SK-N-SH treated with all-trans-retinoic acid at 6 μM for 48 hours (cell line): ENCODE measurements at regions not wholly inside any gene's neighbourhood (a gene's known extent, or its start where the extent isn't known, plus 50 kb on each side); places are given as distances from the start of the nearest gene placed in this dataset.

ENCODE experiments used
- ATAC-seq: fragments of 200-7000 bp; cut with Tn5 transposase; 3 replicates; pipeline ENCODE4 v1.9.1; 2020; ENCODE audit warnings: mild to moderate bottlenecking, moderate library complexity
- ARNTL ChIP-seq: fragments of 450-650 bp; formaldehyde crosslinking; IDR thresholded peaks from 2 replicates; pipeline ENCODE4 v1.5.0; 2020; ENCODE audit warnings: low read depth, mild to moderate bottlenecking, moderate library complexity, borderline replicate concordance
- CSDC2 ChIP-seq: fragments of 250-450 bp; sonication (Bioruptor Pico); IDR thresholded peaks from 2 replicates; pipeline ENCODE4 v1.5.0; 2020; ENCODE audit warnings: mild to moderate bottlenecking, moderate library complexity
- ESRRG ChIP-seq: fragments of 250-450 bp; sonication (Bioruptor Pico); IDR thresholded peaks from 2 replicates; pipeline ENCODE4 v1.6.1; 2021; ENCODE audit warnings: mild to moderate bottlenecking
- GLIS3 ChIP-seq: fragments of 250-450 bp; sonication (Bioruptor Pico); IDR thresholded peaks from 2 replicates; pipeline ENCODE4 v1.5.0; 2020; ENCODE audit warnings: mild to moderate bottlenecking, moderate library complexity
- ISL1 ChIP-seq: fragments of 250-450 bp; sonication (Bioruptor Pico); IDR thresholded peaks from 2 replicates; pipeline ENCODE4 v2.1.2; 2022; ENCODE audit warnings: mild to moderate bottlenecking, moderate library complexity
- OSR1 ChIP-seq: fragments of 250-450 bp; sonication (Bioruptor Pico); IDR thresholded peaks from 2 replicates; pipeline ENCODE4 v1.8.0; 2022; ENCODE audit warnings: moderate library complexity, mild to moderate bottlenecking, inconsistent platforms
- PPARA ChIP-seq: fragments of 250-450 bp; sonication (Bioruptor Pico); IDR thresholded peaks from 2 replicates; pipeline ENCODE4 v1.5.0; 2020; ENCODE audit warnings: mild to moderate bottlenecking, borderline replicate concordance
- RARB ChIP-seq: fragments of 250-450 bp; sonication (Bioruptor Pico); IDR thresholded peaks from 2 replicates; pipeline ENCODE4 v1.8.0; 2021; ENCODE audit warnings: mild to moderate bottlenecking, moderate library complexity
- SNAI2 ChIP-seq: fragments of 250-450 bp; sonication (Bioruptor Pico); IDR thresholded peaks from 2 replicates; pipeline ENCODE4 v1.5.0; 2020; ENCODE audit warnings: mild to moderate bottlenecking, moderate library complexity
- TCF4 ChIP-seq: fragments of 250-450 bp; sonication (Bioruptor Pico); IDR thresholded peaks from 2 replicates; pipeline ENCODE4 v1.8.0; 2021; ENCODE audit warnings: mild to moderate bottlenecking, moderate library complexity, borderline replicate concordance
- TOX ChIP-seq: fragments of 250-450 bp; sonication (Bioruptor Pico); IDR thresholded peaks from 2 replicates; pipeline ENCODE4 v1.8.0; 2021; ENCODE audit warnings: mild to moderate bottlenecking, moderate library complexity, borderline replicate concordance
- ZC3H10 ChIP-seq: fragments of 250-450 bp; sonication (Bioruptor Pico); IDR thresholded peaks from 2 replicates; pipeline ENCODE4 v1.5.1; 2021; ENCODE audit warnings: mild to moderate bottlenecking, moderate library complexity
- ZFP3 ChIP-seq: fragments of 250-450 bp; sonication (Bioruptor Pico); IDR thresholded peaks from 2 replicates; pipeline ENCODE4 v1.5.0; 2020; ENCODE audit warnings: mild to moderate bottlenecking, moderate library complexity
- ZNF565 ChIP-seq: fragments of 450-650 bp; formaldehyde crosslinking; conservative IDR thresholded peaks from 2 replicates; pipeline ENCODE4 v1.5.0; 2020; ENCODE audit warnings: low read depth, mild to moderate bottlenecking, moderate library complexity
- ZNF70 ChIP-seq: fragments of 450-650 bp; formaldehyde crosslinking; IDR thresholded peaks from 2 replicates; pipeline ENCODE4 v1.5.0; 2020; ENCODE audit warnings: mild to moderate bottlenecking, moderate library complexity
- ZNF8 ChIP-seq: fragments of 450-650 bp; formaldehyde crosslinking; IDR thresholded peaks from 2 replicates; pipeline ENCODE4 v1.5.0; 2020; ENCODE audit warnings: mild to moderate bottlenecking, moderate library complexity
- TF ChIP-seq, protein P1 (sequence below): fragments of 250-450 bp; sonication (Bioruptor Pico); IDR thresholded peaks from 2 replicates; pipeline ENCODE4 v1.8.0; 2020; ENCODE audit warnings: mild to moderate bottlenecking, moderate library complexity, borderline replicate concordance
- TF ChIP-seq, protein P2 (sequence below): fragments of 250-450 bp; sonication (Bioruptor Pico); IDR thresholded peaks from 2 replicates; pipeline ENCODE4 v1.5.1; 2020; ENCODE audit warnings: low read depth, mild to moderate bottlenecking, moderate library complexity
- TF ChIP-seq, protein P3 (sequence below): fragments of 250-450 bp; sonication (Bioruptor Pico); IDR thresholded peaks from 2 replicates; pipeline ENCODE4 v1.8.0; 2021; ENCODE audit warnings: low read depth, mild to moderate bottlenecking, moderate library complexity, borderline replicate concordance
- TF ChIP-seq, protein P4 (sequence below): fragments of 250-450 bp; sonication (Bioruptor Pico); IDR thresholded peaks from 2 replicates; pipeline ENCODE4 v1.5.1; 2021; ENCODE audit warnings: mild to moderate bottlenecking, moderate library complexity

DNA sequence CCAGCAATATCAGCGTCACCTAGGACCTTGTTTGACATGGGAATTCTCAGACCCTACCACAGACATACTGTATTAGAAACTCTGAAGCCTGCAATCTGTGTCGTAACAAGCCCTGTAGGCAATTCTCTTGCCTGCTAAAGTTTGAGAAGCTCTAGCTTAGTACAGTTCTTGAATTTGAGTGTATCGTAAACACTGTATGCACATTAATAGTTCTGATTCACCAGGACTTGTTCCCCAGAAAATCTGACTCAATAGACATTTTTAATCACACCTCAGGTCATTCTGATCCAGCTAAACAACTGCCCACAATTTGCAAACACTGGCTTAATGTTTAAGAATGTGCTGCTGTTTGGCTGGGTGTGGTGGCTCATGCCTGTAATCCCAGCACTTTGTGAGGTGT is 414.3 kb downstream of the TFAP2A start:
- ATAC-seq: no peak
- TF ChIP-seq SNAI2 (CRISPR knock-in tag) (no peak), ZC3H10 (CRISPR knock-in tag) (no peak), ARNTL (CRISPR knock-in tag) (no peak), ZNF565 (CRISPR knock-in tag) (no peak), PPARA (CRISPR knock-in tag) (no peak), ZFP3 (CRISPR knock-in tag) (no peak), OSR1 (CRISPR knock-in tag) (no peak), GLIS3 (no peak), ISL1 (CRISPR knock-in tag) (no peak)
- TF ChIP-seq, protein P1, sequence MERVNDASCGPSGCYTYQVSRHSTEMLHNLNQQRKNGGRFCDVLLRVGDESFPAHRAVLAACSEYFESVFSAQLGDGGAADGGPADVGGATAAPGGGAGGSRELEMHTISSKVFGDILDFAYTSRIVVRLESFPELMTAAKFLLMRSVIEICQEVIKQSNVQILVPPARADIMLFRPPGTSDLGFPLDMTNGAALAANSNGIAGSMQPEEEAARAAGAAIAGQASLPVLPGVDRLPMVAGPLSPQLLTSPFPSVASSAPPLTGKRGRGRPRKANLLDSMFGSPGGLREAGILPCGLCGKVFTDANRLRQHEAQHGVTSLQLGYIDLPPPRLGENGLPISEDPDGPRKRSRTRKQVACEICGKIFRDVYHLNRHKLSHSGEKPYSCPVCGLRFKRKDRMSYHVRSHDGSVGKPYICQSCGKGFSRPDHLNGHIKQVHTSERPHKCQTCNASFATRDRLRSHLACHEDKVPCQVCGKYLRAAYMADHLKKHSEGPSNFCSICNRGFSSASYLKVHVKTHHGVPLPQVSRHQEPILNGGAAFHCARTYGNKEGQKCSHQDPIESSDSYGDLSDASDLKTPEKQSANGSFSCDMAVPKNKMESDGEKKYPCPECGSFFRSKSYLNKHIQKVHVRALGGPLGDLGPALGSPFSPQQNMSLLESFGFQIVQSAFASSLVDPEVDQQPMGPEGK (CRISPR knock-in tag): no peak

DNA sequence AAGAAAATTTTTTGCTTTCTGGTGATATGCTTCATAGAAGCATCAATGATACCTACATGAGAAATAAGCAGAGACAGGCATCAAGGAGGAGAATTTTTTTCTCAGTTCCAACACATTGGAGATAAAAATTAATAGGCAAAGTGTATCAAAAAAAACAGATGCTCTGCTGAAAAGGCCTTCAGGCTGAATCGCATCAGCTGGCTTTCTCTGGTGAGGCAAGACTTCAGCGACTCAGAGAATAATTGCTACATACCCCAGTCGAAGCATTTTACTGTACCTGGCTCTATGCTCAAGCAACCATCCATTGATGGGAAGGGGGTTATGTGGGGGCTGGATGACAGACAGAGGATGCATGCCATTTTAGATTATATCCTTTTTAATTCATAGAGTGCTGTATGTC is 415.1 kb downstream of the TFAP2A start:
- no peak for ATAC-seq
- TF ChIP-seq ARNTL (CRISPR knock-in tag): no peak
- TF ChIP-seq OSR1 (CRISPR knock-in tag): no peak
- no peak for TF ChIP-seq CSDC2
- TF ChIP-seq, protein P2, sequence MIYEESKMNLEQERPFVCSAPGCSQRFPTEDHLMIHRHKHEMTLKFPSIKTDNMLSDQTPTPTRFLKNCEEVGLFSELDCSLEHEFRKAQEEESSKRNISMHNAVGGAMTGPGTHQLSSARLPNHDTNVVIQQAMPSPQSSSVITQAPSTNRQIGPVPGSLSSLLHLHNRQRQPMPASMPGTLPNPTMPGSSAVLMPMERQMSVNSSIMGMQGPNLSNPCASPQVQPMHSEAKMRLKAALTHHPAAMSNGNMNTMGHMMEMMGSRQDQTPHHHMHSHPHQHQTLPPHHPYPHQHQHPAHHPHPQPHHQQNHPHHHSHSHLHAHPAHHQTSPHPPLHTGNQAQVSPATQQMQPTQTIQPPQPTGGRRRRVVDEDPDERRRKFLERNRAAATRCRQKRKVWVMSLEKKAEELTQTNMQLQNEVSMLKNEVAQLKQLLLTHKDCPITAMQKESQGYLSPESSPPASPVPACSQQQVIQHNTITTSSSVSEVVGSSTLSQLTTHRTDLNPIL: no peak
- TF ChIP-seq, protein P1 (CRISPR knock-in tag): no peak
- no peak for TF ChIP-seq ZNF70 (CRISPR knock-in tag)
- TF ChIP-seq ZNF8: no peak
- TF ChIP-seq, all 23 proteins: peak for 0

DNA sequence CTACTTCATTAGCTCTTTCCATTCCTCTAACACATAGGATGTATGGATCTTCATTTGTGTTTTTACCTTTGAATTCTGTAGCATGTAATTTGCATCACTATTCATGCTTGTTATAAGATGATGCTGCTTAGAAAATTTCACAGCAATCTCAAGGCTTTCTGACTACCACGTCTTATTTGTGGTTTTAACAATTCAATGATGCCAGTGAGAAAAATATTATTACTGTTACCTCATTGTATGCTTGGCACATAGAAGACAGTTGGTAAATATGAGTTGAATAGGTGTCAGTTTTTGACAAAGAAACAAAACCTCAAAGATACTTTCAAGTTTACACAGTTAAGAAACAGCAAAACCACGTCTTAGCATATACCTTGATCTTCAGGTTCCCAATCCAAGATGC is 428.6 kb downstream of the TFAP2A start:
- no peak for TF ChIP-seq GLIS3
- TF ChIP-seq TCF4 (CRISPR knock-in tag): no peak
- TF ChIP-seq, protein P3, sequence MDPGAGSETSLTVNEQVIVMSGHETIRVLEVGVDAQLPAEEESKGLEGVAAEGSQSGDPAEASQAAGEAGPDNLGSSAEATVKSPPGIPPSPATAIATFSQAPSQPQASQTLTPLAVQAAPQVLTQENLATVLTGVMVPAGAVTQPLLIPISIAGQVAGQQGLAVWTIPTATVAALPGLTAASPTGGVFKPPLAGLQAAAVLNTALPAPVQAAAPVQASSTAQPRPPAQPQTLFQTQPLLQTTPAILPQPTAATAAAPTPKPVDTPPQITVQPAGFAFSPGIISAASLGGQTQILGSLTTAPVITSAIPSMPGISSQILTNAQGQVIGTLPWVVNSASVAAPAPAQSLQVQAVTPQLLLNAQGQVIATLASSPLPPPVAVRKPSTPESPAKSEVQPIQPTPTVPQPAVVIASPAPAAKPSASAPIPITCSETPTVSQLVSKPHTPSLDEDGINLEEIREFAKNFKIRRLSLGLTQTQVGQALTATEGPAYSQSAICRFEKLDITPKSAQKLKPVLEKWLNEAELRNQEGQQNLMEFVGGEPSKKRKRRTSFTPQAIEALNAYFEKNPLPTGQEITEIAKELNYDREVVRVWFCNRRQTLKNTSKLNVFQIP (CRISPR knock-in tag): no peak
- ATAC-seq: no peak

DNA sequence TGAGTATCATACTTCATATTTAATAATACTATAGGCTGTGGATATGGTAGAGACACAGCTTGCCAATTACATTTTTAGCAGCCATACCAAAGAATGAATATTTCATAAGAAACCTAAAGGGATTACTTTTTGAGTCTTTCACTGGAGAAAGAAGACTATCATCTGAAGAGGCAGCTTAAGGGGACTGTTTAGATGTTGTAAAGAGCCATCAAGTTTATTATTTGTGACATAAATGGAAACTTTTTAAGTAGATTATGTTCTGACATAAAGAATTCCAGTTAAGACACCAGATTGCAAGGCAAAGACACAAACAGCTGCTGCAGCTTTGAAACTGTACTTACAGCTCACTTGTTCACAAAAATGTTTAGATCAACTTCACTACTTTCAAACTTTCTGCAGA is 429.4 kb downstream of the TFAP2A start:
- TF ChIP-seq OSR1 (CRISPR knock-in tag) (no peak), ZNF565 (CRISPR knock-in tag) (no peak)
- no peak for ATAC-seq

DNA sequence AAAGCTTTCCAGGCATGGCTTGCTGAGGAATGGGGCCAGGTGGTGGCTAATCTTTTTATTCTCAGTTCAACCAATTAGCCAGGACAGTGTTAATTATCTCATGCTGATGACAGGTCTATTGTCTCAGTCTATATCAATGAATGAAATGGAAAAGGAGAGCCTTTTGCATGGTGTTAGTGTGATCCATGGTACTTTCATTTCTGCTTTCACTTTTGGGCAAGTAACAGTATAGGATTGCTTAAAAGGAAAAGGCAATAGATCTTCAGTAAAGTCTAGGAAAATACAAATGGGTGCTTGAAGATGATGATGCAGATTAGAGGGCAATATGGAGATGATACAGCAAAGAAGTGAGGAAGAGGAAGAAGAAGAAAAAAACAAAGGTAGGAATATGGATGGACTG is 430.3 kb downstream of the TFAP2A start:
- no peak for ATAC-seq
- TF ChIP-seq ESRRG (CRISPR knock-in tag): no peak
- no peak for TF ChIP-seq TOX
- no peak for TF ChIP-seq ARNTL (CRISPR knock-in tag)
- TF ChIP-seq ZNF70 (CRISPR knock-in tag): no peak
- TF ChIP-seq, protein P4, sequence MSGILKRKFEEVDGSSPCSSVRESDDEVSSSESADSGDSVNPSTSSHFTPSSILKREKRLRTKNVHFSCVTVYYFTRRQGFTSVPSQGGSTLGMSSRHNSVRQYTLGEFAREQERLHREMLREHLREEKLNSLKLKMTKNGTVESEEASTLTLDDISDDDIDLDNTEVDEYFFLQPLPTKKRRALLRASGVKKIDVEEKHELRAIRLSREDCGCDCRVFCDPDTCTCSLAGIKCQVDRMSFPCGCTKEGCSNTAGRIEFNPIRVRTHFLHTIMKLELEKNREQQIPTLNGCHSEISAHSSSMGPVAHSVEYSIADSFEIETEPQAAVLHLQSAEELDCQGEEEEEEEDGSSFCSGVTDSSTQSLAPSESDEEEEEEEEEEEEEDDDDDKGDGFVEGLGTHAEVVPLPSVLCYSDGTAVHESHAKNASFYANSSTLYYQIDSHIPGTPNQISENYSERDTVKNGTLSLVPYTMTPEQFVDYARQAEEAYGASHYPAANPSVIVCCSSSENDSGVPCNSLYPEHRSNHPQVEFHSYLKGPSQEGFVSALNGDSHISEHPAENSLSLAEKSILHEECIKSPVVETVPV (CRISPR knock-in tag): no peak
- TF ChIP-seq, protein P3 (CRISPR knock-in tag): no peak
- TF ChIP-seq, protein P1 (CRISPR knock-in tag): no peak
- no peak for TF ChIP-seq RARB
- no peak for TF ChIP-seq PPARA (CRISPR knock-in tag)
- TF ChIP-seq GLIS3: no peak
- TF ChIP-seq, all 23 proteins: peak for 0
